ENCODE measurements at regions not wholly inside any gene's neighbourhood (a gene's known extent, or its start where the extent isn't known, plus 50 kb on each side); places are given as distances from the start of the nearest gene placed in this dataset.
"Not testable (repeated sequence)": the region's sequence is repeated elsewhere in the genome, so short reads cannot be mapped to it uniquely, and the experiment has no call there.

DNA sequence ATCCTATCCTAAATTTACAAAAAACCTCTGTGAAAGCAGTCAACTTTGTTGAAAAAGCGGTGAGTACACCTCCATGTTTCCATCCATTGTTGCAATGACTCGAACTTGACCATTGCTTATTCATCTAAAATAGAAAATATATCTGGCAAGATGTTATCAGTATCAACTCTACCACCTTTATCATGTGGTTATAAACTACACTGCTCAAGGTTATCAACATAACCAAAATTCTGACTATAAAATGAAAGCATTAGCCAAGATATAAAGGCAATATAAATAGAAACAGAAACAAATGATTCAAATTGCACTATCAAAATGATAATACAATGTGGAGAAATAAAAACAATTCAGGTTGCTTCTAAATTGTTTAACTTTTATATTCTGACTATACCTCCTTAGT is 150.0 kb downstream of the AVL9 start:
- DNase-seq = not testable (repeated sequence)

DNA sequence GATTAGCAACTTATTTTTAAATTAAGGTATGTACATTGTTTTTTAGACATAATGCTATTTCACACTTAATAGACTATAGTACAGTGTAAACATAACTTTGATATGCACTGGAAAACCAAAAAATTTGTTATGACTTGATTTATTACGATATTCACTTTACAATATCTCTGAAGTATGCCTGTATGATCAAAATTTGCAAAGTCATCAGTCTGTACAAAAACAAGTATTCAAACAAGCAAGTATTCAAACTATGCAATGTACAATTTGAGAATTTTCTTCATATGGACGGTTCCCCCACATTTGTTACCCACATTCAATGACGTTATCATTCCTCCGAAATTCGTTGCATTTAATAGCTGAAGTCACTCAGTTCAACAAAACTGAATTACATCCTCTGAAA is 147.9 kb downstream of the AVL9 start:
- no peak for DNase-seq

DNA sequence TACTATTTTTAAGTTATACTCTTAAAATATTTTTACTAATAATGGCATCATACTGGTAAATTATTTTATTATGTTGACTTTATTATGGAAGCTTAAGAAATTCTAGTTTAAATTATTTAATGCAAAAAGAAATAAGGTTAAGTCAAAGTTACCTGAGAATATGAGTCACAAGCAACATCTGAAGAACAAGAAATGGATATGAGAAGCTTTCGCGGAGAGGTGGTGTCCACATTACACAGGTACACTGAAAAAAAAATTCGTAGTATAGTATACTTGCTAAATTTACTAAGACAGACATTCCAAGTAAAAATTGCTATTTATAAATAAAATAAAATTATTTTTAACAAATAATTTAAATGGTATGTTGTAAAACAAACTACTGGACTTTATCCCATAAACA is 143.8 kb downstream of the AVL9 start:
- DNase-seq = no peak

DNA sequence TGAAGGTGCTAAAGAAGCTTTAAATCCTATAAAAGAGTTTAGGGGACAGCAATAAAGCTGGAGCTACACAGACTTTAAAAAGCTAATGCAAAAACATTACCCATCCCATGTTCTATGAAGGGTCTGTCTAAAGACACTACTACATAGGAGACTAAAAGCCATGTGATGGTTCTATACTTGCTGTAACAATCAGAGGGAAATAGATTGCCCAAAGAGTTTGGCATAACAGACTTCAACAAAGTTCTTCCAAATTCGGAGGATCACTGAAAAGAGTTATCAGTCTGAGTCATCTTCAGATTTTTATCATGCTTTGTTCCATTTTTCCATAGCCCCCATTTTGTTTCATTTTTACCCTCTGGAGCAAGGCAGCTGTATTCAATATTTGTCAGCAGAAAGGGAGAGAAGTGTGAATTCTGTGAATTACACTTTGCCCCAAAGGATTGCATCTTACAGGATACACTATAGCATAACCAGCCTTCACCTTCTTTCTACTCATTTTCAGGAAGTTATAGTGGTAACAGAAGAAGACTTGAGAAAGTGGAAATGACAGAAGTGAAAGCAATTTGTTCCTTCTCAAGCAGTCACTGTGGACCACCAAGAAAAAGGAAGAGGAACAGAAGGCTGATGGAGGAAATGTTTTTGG is 143.3 kb downstream of the AVL9 start:
- DNase-seq = not testable (repeated sequence)
